ENCODE measurements at regions not wholly inside any gene's neighbourhood (a gene's known extent, or its start where the extent isn't known, plus 50 kb on each side); places are given as distances from the start of the nearest gene placed in this dataset.
"Not testable (repeated sequence)": the region's sequence is repeated elsewhere in the genome, so short reads cannot be mapped to it uniquely, and the experiment has no call there.

DNA sequence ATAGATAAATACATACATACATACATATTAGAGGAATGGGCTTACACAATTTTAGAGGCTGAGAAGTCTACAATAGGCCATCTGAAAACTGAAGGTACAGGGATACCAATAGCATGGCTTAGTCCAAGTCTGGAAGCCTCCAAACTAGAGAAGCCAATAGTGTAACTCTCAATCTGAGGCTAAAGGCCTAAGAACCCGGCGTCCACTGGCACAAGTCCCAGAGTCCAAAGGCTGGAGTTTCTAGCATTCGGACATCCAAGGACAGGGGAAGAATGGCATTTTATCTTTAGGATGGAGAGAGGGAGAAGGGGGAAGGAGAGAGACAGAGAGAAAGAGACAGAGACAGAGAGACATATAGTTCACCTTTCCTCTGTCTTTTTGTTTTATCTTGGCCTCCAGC is 63.7 kb upstream of the SYT4 start:
- H3K4me3 Mint-ChIP-seq, result no peak overlapping the region
- ATAC-seq (ENCODE audit: low read depth) (no peak), DNase-seq (no peak)
- CTCF ChIA-PET, result no interaction called here
- H3K27ac Mint-ChIP-seq, result no peak overlapping the region
- intact Hi-C loops (cut with micrococcal nuclease), result no loop called here
- no peaks in the 10 kb centered on the region for H3K4me1 Mint-ChIP-seq
- TF ChIP-seq, protein P1, sequence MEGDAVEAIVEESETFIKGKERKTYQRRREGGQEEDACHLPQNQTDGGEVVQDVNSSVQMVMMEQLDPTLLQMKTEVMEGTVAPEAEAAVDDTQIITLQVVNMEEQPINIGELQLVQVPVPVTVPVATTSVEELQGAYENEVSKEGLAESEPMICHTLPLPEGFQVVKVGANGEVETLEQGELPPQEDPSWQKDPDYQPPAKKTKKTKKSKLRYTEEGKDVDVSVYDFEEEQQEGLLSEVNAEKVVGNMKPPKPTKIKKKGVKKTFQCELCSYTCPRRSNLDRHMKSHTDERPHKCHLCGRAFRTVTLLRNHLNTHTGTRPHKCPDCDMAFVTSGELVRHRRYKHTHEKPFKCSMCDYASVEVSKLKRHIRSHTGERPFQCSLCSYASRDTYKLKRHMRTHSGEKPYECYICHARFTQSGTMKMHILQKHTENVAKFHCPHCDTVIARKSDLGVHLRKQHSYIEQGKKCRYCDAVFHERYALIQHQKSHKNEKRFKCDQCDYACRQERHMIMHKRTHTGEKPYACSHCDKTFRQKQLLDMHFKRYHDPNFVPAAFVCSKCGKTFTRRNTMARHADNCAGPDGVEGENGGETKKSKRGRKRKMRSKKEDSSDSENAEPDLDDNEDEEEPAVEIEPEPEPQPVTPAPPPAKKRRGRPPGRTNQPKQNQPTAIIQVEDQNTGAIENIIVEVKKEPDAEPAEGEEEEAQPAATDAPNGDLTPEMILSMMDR (IDR thresholded peaks at IDR 0.05), result no peak
- H3K36me3 Mint-ChIP-seq (ENCODE audit: low read depth), result no peaks in the 10 kb centered on the region
- H3K27me3 Mint-ChIP-seq, result no peaks in the 10 kb centered on the region
- POLR2A ChIA-PET, result no interaction called here
- H3K9me3 Mint-ChIP-seq, result peaks cover 8% of the 10 kb centered on the region

DNA sequence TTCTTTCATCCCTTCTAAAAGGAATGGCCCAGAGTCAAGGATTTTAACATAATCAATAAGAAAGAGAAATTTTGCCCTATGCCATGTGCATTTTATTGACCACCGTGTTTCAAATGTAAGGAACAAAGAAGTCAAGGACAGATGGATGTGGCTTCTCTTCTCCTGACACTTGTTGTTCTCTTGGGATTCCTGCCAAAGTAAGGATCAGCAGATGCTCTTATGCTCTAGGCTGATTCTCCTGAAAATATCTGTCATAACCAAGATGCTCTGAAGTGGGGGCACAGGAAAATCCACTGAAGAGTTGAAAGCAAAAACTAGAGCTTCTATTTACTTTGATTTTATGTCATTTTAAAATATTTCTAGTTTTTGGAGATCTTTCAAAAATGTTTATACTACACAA is 72.9 kb upstream of the SYT4 start:
- ChIA-PET CTCF (no interaction called here), POLR2A (no interaction called here)
- DNase-seq (no peak), ATAC-seq (ENCODE audit: low read depth) (no peak)
- Mint-ChIP-seq H3K9me3 (peaks cover 4% of the 10 kb centered on the region), H3K4me3 (no peak overlapping the region), H3K4me1 (no peaks in the 10 kb centered on the region), H3K27ac (no peak overlapping the region), H3K27me3 (no peaks in the 10 kb centered on the region), H3K36me3 (ENCODE audit: low read depth) (no peaks in the 10 kb centered on the region)
- TF ChIP-seq, protein P1 (IDR thresholded peaks at IDR 0.05), result no peak
- intact Hi-C loops (cut with micrococcal nuclease), result no loop called here

DNA sequence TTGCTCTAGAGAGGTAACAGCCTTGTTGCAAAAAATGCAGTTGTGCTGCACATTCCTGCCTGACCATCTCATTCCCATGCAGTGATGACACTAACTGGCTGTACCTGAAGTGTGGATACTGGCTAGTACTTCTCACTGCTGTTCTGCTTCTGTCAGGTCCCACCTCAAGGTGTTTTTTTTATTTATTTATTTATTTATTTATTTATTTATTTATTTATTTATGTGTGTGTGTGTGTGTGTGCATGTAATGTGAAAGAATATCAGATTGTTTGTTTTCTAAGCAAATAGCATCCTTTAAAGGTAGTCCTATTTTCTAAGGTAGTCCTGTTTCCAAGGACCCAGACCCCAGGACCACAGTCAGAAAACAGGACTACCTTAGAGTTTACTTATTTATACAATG is 87.2 kb upstream of the SYT4 start:
- ChIA-PET POLR2A (no interaction called here), CTCF (no interaction called here)
- DNase-seq (no peak), ATAC-seq (ENCODE audit: low read depth) (no peak)
- Mint-ChIP-seq H3K4me1 (no peaks in the 10 kb centered on the region), H3K27me3 (no peaks in the 10 kb centered on the region), H3K36me3 (ENCODE audit: low read depth) (no peaks in the 10 kb centered on the region), H3K27ac (no peak overlapping the region), H3K9me3 (no peaks in the 10 kb centered on the region), H3K4me3 (no peak overlapping the region)
- TF ChIP-seq, protein P1 (IDR thresholded peaks at IDR 0.05), result no peak
- intact Hi-C loops (cut with micrococcal nuclease), result no loop called here

DNA sequence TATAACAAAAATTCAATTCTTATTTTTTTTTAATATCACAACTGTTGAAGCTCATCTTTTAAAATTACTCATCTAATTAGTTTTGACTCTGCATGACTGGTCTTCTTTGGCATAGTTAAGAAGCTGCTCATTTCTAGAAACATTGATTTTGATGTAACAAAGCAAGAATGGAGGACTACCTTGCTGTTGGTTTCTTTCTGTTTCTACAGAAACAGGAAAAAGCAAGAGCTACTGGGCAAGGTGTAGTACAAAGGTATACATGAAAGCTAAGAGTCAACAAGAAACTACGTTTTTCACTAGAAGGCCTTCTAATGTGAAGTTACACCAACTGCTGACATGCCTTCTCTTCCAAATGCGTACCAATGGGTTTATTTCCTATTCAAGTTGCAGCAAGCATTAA is 90.6 kb upstream of the SYT4 start:
- no peak for DNase-seq
- POLR2A ChIA-PET, result no interaction called here
- TF ChIP-seq, protein P1 (IDR thresholded peaks at IDR 0.05), result no peak
- CTCF ChIA-PET, result no interaction called here
- Mint-ChIP-seq H3K9me3 (no peaks in the 10 kb centered on the region), H3K36me3 (ENCODE audit: low read depth) (no peaks in the 10 kb centered on the region), H3K4me3 (no peak overlapping the region), H3K27ac (no peak overlapping the region), H3K27me3 (no peaks in the 10 kb centered on the region), H3K4me1 (no peaks in the 10 kb centered on the region)
- intact Hi-C loops (cut with micrococcal nuclease), result no loop called here
- no peak for ATAC-seq (ENCODE audit: low read depth)

DNA sequence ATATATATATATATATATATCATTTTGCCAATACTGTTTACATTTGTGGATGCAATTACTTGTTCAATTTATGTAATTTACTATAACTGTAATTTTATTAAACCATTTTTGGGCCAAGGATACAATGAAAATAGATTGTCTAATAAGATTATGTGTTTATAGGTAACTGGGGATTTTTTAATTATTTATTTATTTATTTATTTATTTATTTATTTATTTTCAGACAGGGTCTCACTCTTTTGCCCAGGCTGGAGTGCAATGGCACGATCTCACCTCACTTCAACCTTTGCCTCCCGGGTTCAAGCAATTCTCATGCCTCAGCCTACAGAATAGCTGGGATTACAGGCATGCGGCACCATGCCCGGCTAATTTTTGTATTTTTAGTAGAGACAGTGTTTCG is 92.0 kb upstream of the SYT4 start:
- H3K4me1 Mint-ChIP-seq; H3K9me3 Mint-ChIP-seq; H3K4me3 Mint-ChIP-seq; DNase-seq; intact Hi-C loops (cut with micrococcal nuclease); H3K36me3 Mint-ChIP-seq (ENCODE audit: low read depth); H3K27ac Mint-ChIP-seq; H3K27me3 Mint-ChIP-seq; POLR2A ChIA-PET; CTCF ChIA-PET; ATAC-seq (ENCODE audit: low read depth): not testable (repeated sequence)

DNA sequence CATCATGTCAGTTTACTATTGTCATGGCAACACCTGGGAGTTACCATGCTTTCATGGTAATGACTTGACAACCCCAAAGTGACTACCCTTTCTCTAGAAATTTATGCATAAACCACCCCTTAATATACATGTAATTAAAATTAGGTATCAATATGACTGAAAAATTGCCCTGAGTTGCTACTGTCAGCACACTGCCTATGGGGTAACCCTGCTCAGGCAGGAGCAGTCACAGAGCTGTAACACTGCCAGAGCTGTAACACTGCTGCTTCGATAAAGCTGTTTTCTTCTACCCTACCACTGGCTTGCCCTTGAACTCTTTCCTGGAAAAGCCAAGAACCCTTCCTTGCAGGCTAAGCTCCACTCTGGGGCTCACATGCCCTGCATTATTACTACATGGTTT is 95.5 kb upstream of the SYT4 start:
- no peak overlapping the region for H3K4me3 Mint-ChIP-seq
- POLR2A ChIA-PET, result no interaction called here
- ATAC-seq (ENCODE audit: low read depth), result no peak
- no peaks in the 10 kb centered on the region for H3K4me1 Mint-ChIP-seq
- H3K27me3 Mint-ChIP-seq, result no peaks in the 10 kb centered on the region
- intact Hi-C loops (cut with micrococcal nuclease), result no loop called here
- H3K9me3 Mint-ChIP-seq, result no peaks in the 10 kb centered on the region
- no peak for DNase-seq
- TF ChIP-seq, protein P1 (IDR thresholded peaks at IDR 0.05), result no peak
- CTCF ChIA-PET, result no interaction called here
- no peaks in the 10 kb centered on the region for H3K36me3 Mint-ChIP-seq (ENCODE audit: low read depth)
- H3K27ac Mint-ChIP-seq, result no peak overlapping the region

Data from activated B cell treated with CpG ODN at 0.5 μM for 24 hours (primary cell).